ENCODE measurements at regions not wholly inside any gene's neighbourhood (a gene's known extent, or its start where the extent isn't known, plus 50 kb on each side); places are given as distances from the start of the nearest gene placed in this dataset.

GRCh38 chr7:46229409-46229808 lies 308.3 kb upstream of the IGFBP3 start:
- no peak for DNase-seq (ENCODE audit: low spot score)
- CTCF ChIA-PET, result no interaction called here
- Mint-ChIP-seq H3K9me3 (no peaks in the 10 kb centered on the region), H3K4me3 (no peak overlapping the region), H3K36me3 (no peaks in the 10 kb centered on the region), H3K27me3 (ENCODE audit: low read depth) (no peaks in the 10 kb centered on the region), H3K27ac (no peak overlapping the region), H3K4me1 (peaks cover 6% of the 10 kb centered on the region)
- no peak for ATAC-seq
- TF ChIP-seq MLX (CRISPR knock-in tag; IDR thresholded peaks at IDR 0.05) (no peak), E2F4 (CRISPR knock-in tag; IDR thresholded peaks at IDR 0.05; ENCODE audit: borderline replicate concordance, low read depth) (no peak), IRF2 (CRISPR knock-in tag; IDR thresholded peaks at IDR 0.05; ENCODE audit: borderline replicate concordance, low read depth) (no peak), ZNF423 (CRISPR knock-in tag; IDR thresholded peaks at IDR 0.05) (no peak), EMX1 (CRISPR knock-in tag; IDR thresholded peaks at IDR 0.05) (no peak), MYBL2 (CRISPR knock-in tag; IDR thresholded peaks at IDR 0.05) (no peak), IRF1 (CRISPR knock-in tag; IDR thresholded peaks at IDR 0.05) (no peak), ZNF263 (CRISPR knock-in tag; IDR thresholded peaks at IDR 0.05; ENCODE audit: low read depth) (no peak), ELF4 (CRISPR knock-in tag; IDR thresholded peaks at IDR 0.05; ENCODE audit: low read depth) (no peak), ZBTB43 (CRISPR knock-in tag; IDR thresholded peaks at IDR 0.05) (no peak), ZNF425 (CRISPR knock-in tag; conservative IDR thresholded peaks at IDR 0.05) (no peak), ZNF281 (CRISPR knock-in tag; IDR thresholded peaks at IDR 0.05) (no peak), NR3C1 (CRISPR knock-in tag; conservative IDR thresholded peaks at IDR 0.05; ENCODE audit: low read depth) (no peak), PREB (CRISPR knock-in tag; IDR thresholded peaks at IDR 0.05; ENCODE audit: borderline replicate concordance) (no peak), GTF2I (CRISPR knock-in tag; conservative IDR thresholded peaks at IDR 0.05) (no peak), E2F1 (CRISPR knock-in tag; IDR thresholded peaks at IDR 0.05) (no peak), JUN (CRISPR knock-in tag; IDR thresholded peaks at IDR 0.05) (no peak)
- POLR2A ChIA-PET, result no interaction called here
